Stimulated activated CD4-positive, alpha-beta T cell treated with anti-CD3 and anti-CD28 coated beads, Interleukin-15, amount 100 ng/mL, for 24 hours (primary cell): ENCODE measurements at regions not wholly inside any gene's neighbourhood (a gene's known extent, or its start where the extent isn't known, plus 50 kb on each side); places are given as distances from the start of the nearest gene placed in this dataset.
"Not testable (repeated sequence)": the region's sequence is repeated elsewhere in the genome, so short reads cannot be mapped to it uniquely, and the experiment has no call there.

Source experiments
- DNase-seq: peaks from one replicate; pipeline ENCODE4 v3.0.0-alpha.2; 2020

- DNase-seq = no peak
Observed at GRCh38 chr17:14451729-14452191, 150.9 kb downstream of the HS3ST3B1 start.

- DNase-seq = no peak
Observed at GRCh38 chr17:14448818-14449217, 147.9 kb downstream of the HS3ST3B1 start.

GRCh38 chr17:14446825-14447224 is 145.9 kb downstream of the HS3ST3B1 start:
- DNase-seq = no peak

GRCh38 chr17:14444915-14445314 is 144.0 kb downstream of the HS3ST3B1 start:
- DNase-seq = no peak

- DNase-seq = no peak
Observed at GRCh38 chr17:14442798-14443528, 142.1 kb downstream of the HS3ST3B1 start.

GRCh38 chr17:14437176-14437575 is 136.3 kb downstream of the HS3ST3B1 start:
- DNase-seq = no peak

GRCh38 chr17:14436266-14436665 is 135.4 kb downstream of the HS3ST3B1 start:
- DNase-seq = no peak

- DNase-seq = no peak
Observed at GRCh38 chr17:14434506-14434905, 133.6 kb downstream of the HS3ST3B1 start.

- DNase-seq = no peak
Observed at GRCh38 chr17:14432079-14432478, 131.2 kb downstream of the HS3ST3B1 start.

- DNase-seq = no peak
Observed at GRCh38 chr17:14429084-14429483, 128.2 kb downstream of the HS3ST3B1 start.

- peak; percentile 34 for DNase-seq
Observed at GRCh38 chr17:14428648-14429029, 127.8 kb downstream of the HS3ST3B1 start.

- peak; percentile 52 for DNase-seq
Observed at GRCh38 chr17:14427900-14428647, 127.2 kb downstream of the HS3ST3B1 start.

GRCh38 chr17:14423156-14423555 is 122.3 kb downstream of the HS3ST3B1 start:
- not testable (repeated sequence) for DNase-seq

GRCh38 chr17:14417336-14417735 is 116.5 kb downstream of the HS3ST3B1 start:
- DNase-seq = no peak

- DNase-seq = no peak
Observed at GRCh38 chr17:14409292-14409691, 108.4 kb downstream of the HS3ST3B1 start.

- no peak for DNase-seq
Observed at GRCh38 chr17:14407541-14407940, 106.7 kb downstream of the HS3ST3B1 start.

- DNase-seq = no peak
Observed at GRCh38 chr17:14405189-14405588, 104.3 kb downstream of the HS3ST3B1 start.
